SK-N-SH (cell line): ENCODE measurements at regions not wholly inside any gene's neighbourhood (a gene's known extent, or its start where the extent isn't known, plus 50 kb on each side); places are given as distances from the start of the nearest gene placed in this dataset.

Source experiments
- CTCF ChIA-PET: fragments of 300-600, 350-600 bp; formaldehyde crosslinking; extraction: SDS; loops from one replicate; lab custom pipeline; 2021; lab: Yijun Ruan, JAX
- POLR2A ChIA-PET: fragments of 350-600 bp; sonication (Branson Sonifier 250); formaldehyde crosslinking; extraction: SDS; loops from one replicate; lab custom pipeline; 2020; ENCODE audit warnings: antibody characterized with exemption, inconsistent platforms; lab: Yijun Ruan, JAX
- DNase-seq: peaks from one replicate; pipeline ENCODE4 v3.0.0; 2012
- H2AFZ ChIP-seq: fragments of 200-600 bp; sonication (generic); 2 replicates; pipeline ENCODE4 v1.8.1; 2016; ENCODE audit warnings: antibody characterized with exemption, mild to moderate bottlenecking, low read depth
- H3F3A ChIP-seq: fragments of 200-600 bp; sonication (generic); replicated peaks from 2 replicates; pipeline ENCODE3; 2016; ENCODE audit warnings: antibody characterized with exemption, mild to moderate bottlenecking; ENCODE audit not compliant: insufficient read depth
- H3K27ac ChIP-seq, 2 experiments: fragments of 200-500 bp in 1 of 2; fragments of 200-600 bp in 1 of 2; sonication (Bioruptor generic) in 1 of 2; sonication (generic), shearing (Covaris generic) in 1 of 2; 2 replicates each; pipeline versions ENCODE4 v1.5.1 to v1.6.1; 2014 to 2016; ENCODE audit warnings: low read depth in 2 of 2, inconsistent platforms in 1 of 2, low read length in 1 of 2, mild to moderate bottlenecking in 1 of 2, mixed read lengths in 1 of 2
- H3K27me3 ChIP-seq: fragments of 200-600 bp; sonication (generic), shearing (Covaris generic); 2 replicates; pipeline ENCODE4 v1.6.1; 2016; ENCODE audit warnings: mixed run types; ENCODE audit not compliant: insufficient read depth
- H3K36me3 ChIP-seq, 2 experiments: fragments of 200-500 bp in 1 of 2; fragments of 200-600 bp in 1 of 2; sonication (Bioruptor generic) in 1 of 2; sonication (generic) in 1 of 2; replicated peaks in 1 of 2; 2 replicates each; pipeline versions ENCODE3 to v1.5.1; 2014 to 2016; ENCODE audit warnings: low read length in 1 of 2, mild to moderate bottlenecking in 1 of 2; ENCODE audit not compliant: insufficient read depth in 2 of 2, control insufficient read depth in 1 of 2
- H3K4me1 ChIP-seq, 2 experiments: fragments of 200-500 bp in 1 of 2; fragments of 200-600 bp in 1 of 2; sonication (Bioruptor generic) in 1 of 2; sonication (generic), shearing (Covaris generic) in 1 of 2; 2 replicates each; pipeline versions ENCODE4 v1.5.1 to v1.6.1; 2014 to 2016; ENCODE audit warnings: low read depth in 1 of 2, low read length in 1 of 2, mixed run types in 1 of 2; ENCODE audit not compliant: insufficient read depth in 2 of 2, control insufficient read depth in 1 of 2
- H3K4me2 ChIP-seq: fragments of 200-600 bp; sonication (generic), shearing (Covaris generic); 2 replicates; pipeline ENCODE4 v1.6.1; 2017; ENCODE audit warnings: mixed run types
- H3K4me3 ChIP-seq, 2 experiments: fragments of 200-500 bp in 1 of 2; fragments of 200-600 bp in 1 of 2; sonication (Bioruptor generic) in 1 of 2; sonication (generic), shearing (Covaris generic) in 1 of 2; 2 replicates each; pipeline versions ENCODE4 v1.5.1 to v1.8.1; 2014 to 2016; ENCODE audit warnings: low read depth in 2 of 2, inconsistent platforms in 1 of 2, low read length in 1 of 2, mild to moderate bottlenecking in 1 of 2, mixed read lengths in 1 of 2, moderate library complexity in 1 of 2
- H3K79me2 ChIP-seq: fragments of 200-600 bp; sonication (generic); 2 replicates; pipeline ENCODE4 v1.8.1; 2017; ENCODE audit warnings: mild to moderate bottlenecking; ENCODE audit not compliant: insufficient read depth
- H3K9ac ChIP-seq: fragments of 200-600 bp; sonication (generic); 2 replicates; pipeline ENCODE4 v1.6.1; 2017; ENCODE audit warnings: mixed run types
- H3K9me2 ChIP-seq: fragments of 200-600 bp; sonication (generic); 2 replicates; pipeline ENCODE4 v1.6.1; 2017; ENCODE audit warnings: mixed run types
- H3K9me3 ChIP-seq: fragments of 200-600 bp; sonication (generic); 2 replicates; pipeline ENCODE4 v1.6.1; 2017; ENCODE audit warnings: mixed run types, mild to moderate bottlenecking, moderate library complexity
- H4K20me1 ChIP-seq: fragments of 200-600 bp; sonication (generic); 2 replicates; pipeline ENCODE4 v1.6.1; 2017; ENCODE audit warnings: mild to moderate bottlenecking, mixed run types; ENCODE audit not compliant: insufficient read depth
- CHD2 ChIP-seq: fragments of 150-350 bp; IDR thresholded peaks from 2 replicates; pipeline ENCODE4 v1.6.1; 2018; ENCODE audit warnings: low read length; ENCODE audit not compliant: partially characterized antibody
- ELF1 ChIP-seq: IDR thresholded peaks from 2 replicates; pipeline ENCODE4 v1.4.0; 2012
- EZH2phosphoT487 ChIP-seq: fragments of 200-600 bp; sonication (generic); IDR thresholded peaks from 2 replicates; pipeline ENCODE4 v1.6.1; 2017; ENCODE audit warnings: low read depth, mixed run types, mild to moderate bottlenecking, antibody characterized with exemption, moderate library complexity, borderline replicate concordance
- FOXM1 ChIP-seq: IDR thresholded peaks from 2 replicates; pipeline ENCODE4 v1.4.0; 2012; ENCODE audit warnings: low read depth, mild to moderate bottlenecking
- GABPA ChIP-seq: IDR thresholded peaks from 2 replicates; pipeline ENCODE4 v1.4.0; 2012; ENCODE audit warnings: low read depth, mild to moderate bottlenecking
- JUND ChIP-seq: IDR thresholded peaks from 2 replicates; pipeline ENCODE4 v1.4.0; 2012
- MEF2A ChIP-seq: IDR thresholded peaks from 2 replicates; pipeline ENCODE4 v1.4.0; 2012; ENCODE audit warnings: low read depth, borderline replicate concordance
- NFIC ChIP-seq: IDR thresholded peaks from 2 replicates; pipeline ENCODE4 v1.4.0; 2012; ENCODE audit warnings: borderline replicate concordance
- RAD21 ChIP-seq: IDR thresholded peaks from 2 replicates; pipeline ENCODE4 v1.6.1; 2012; ENCODE audit warnings: mild to moderate bottlenecking, low read length
- RCOR1 ChIP-seq: fragments of 150-350 bp; IDR thresholded peaks from 2 replicates; pipeline ENCODE4 v1.6.1; 2017; ENCODE audit warnings: antibody characterized with exemption, low read length
- RXRA ChIP-seq: IDR thresholded peaks from 2 replicates; pipeline ENCODE4 v1.4.0; 2012; ENCODE audit warnings: low read depth, mild to moderate bottlenecking, borderline replicate concordance
- TAF1 ChIP-seq: IDR thresholded peaks from 2 replicates; pipeline ENCODE4 v1.6.1; 2012; ENCODE audit warnings: low read depth, mild to moderate bottlenecking, low read length, moderate library complexity, borderline replicate concordance
- TEAD4 ChIP-seq: IDR thresholded peaks from 2 replicates; pipeline ENCODE4 v1.4.0; 2012; ENCODE audit warnings: mild to moderate bottlenecking, borderline replicate concordance; ENCODE audit not compliant: insufficient read depth
- YY1 ChIP-seq: IDR thresholded peaks from 2 replicates; pipeline ENCODE4 v1.4.0; 2012; ENCODE audit warnings: low read depth, mild to moderate bottlenecking
- WGBS: methylation state at CpG from one replicate; pipeline ENCODE4 v1.1.6; 2017; ENCODE audit warnings: low lambda C conversion rate; 5-methylcytosine and 5-hydroxymethylcytosine counted together
- TF ChIP-seq, protein P1 (sequence below): fragments of 200-600 bp; sonication (generic); IDR thresholded peaks from 2 replicates; pipeline ENCODE4 v1.6.1; 2017; ENCODE audit warnings: antibody characterized with exemption, mild to moderate bottlenecking, moderate library complexity
- TF ChIP-seq, protein P2 (sequence below): IDR thresholded peaks from 2 replicates; pipeline ENCODE4 v1.6.1; 2012; ENCODE audit warnings: mild to moderate bottlenecking, low read depth, low read length, moderate library complexity
- TF ChIP-seq, protein P3 (sequence below): fragments of 150-350 bp; IDR thresholded peaks from 2 replicates; pipeline ENCODE4 v1.6.1; 2016; ENCODE audit warnings: mild to moderate bottlenecking, low read depth, low read length
- TF ChIP-seq, protein P4 (sequence below): IDR thresholded peaks from 2 replicates; pipeline ENCODE4; 2012
- TF ChIP-seq, protein P5 (sequence below): fragments of 150-350 bp; IDR thresholded peaks from 2 replicates; pipeline ENCODE4 v1.6.1; 2017; ENCODE audit warnings: antibody characterized with exemption, low read length, low read depth, borderline replicate concordance
- TF ChIP-seq, protein P6 (sequence below): IDR thresholded peaks from 2 replicates; pipeline ENCODE4 v1.4.0; 2012; ENCODE audit warnings: low read depth, borderline replicate concordance

DNA sequence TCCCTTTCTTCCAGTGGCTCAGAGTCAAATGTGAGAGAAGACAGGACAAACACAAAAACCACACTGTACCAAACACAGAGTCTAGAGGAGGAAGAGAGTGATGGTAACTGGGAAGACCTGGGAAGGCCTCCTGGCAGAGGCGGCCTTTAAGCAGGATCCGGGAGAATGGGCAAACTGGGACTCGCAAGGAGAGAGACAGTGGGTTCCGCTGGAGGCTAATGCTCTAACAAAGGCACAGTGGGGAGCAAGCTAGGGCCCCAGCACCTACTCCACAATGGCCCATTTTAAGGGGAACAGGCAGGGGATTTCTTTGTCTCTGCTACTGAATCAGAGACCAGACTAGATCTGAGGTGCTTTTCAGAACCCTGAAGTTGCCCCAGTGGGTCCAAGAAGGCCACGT lies 81.4 kb upstream of the HES1 start:
- no peak overlapping the region for H3K27ac ChIP-seq
- no peaks in the 10 kb centered on the region for H3K36me3 ChIP-seq
- POLR2A ChIA-PET: no interaction called here
- no peaks in the 10 kb centered on the region for H3F3A ChIP-seq
- no peaks in the 10 kb centered on the region for H3K79me2 ChIP-seq
- no peaks in the 10 kb centered on the region for H4K20me1 ChIP-seq
- no peak overlapping the region for H3K9ac ChIP-seq
- H3K27me3 ChIP-seq: no peaks in the 10 kb centered on the region
- H3K4me3 ChIP-seq: no peak overlapping the region
- no peak overlapping the region for H2AFZ ChIP-seq
- no peak for DNase-seq
- TF ChIP-seq FOXM1 (no peak), RAD21 (no peak), GABPA (no peak), CHD2 (no peak), RCOR1 (no peak), EZH2phosphoT487 (no peak), RXRA (no peak), TAF1 (no peak), MEF2A (no peak), JUND (no peak), YY1 (no peak), TEAD4 (no peak), NFIC (no peak), ELF1 (no peak)
- TF ChIP-seq, protein P1, sequence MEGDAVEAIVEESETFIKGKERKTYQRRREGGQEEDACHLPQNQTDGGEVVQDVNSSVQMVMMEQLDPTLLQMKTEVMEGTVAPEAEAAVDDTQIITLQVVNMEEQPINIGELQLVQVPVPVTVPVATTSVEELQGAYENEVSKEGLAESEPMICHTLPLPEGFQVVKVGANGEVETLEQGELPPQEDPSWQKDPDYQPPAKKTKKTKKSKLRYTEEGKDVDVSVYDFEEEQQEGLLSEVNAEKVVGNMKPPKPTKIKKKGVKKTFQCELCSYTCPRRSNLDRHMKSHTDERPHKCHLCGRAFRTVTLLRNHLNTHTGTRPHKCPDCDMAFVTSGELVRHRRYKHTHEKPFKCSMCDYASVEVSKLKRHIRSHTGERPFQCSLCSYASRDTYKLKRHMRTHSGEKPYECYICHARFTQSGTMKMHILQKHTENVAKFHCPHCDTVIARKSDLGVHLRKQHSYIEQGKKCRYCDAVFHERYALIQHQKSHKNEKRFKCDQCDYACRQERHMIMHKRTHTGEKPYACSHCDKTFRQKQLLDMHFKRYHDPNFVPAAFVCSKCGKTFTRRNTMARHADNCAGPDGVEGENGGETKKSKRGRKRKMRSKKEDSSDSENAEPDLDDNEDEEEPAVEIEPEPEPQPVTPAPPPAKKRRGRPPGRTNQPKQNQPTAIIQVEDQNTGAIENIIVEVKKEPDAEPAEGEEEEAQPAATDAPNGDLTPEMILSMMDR: no peak
- TF ChIP-seq, protein P2, sequence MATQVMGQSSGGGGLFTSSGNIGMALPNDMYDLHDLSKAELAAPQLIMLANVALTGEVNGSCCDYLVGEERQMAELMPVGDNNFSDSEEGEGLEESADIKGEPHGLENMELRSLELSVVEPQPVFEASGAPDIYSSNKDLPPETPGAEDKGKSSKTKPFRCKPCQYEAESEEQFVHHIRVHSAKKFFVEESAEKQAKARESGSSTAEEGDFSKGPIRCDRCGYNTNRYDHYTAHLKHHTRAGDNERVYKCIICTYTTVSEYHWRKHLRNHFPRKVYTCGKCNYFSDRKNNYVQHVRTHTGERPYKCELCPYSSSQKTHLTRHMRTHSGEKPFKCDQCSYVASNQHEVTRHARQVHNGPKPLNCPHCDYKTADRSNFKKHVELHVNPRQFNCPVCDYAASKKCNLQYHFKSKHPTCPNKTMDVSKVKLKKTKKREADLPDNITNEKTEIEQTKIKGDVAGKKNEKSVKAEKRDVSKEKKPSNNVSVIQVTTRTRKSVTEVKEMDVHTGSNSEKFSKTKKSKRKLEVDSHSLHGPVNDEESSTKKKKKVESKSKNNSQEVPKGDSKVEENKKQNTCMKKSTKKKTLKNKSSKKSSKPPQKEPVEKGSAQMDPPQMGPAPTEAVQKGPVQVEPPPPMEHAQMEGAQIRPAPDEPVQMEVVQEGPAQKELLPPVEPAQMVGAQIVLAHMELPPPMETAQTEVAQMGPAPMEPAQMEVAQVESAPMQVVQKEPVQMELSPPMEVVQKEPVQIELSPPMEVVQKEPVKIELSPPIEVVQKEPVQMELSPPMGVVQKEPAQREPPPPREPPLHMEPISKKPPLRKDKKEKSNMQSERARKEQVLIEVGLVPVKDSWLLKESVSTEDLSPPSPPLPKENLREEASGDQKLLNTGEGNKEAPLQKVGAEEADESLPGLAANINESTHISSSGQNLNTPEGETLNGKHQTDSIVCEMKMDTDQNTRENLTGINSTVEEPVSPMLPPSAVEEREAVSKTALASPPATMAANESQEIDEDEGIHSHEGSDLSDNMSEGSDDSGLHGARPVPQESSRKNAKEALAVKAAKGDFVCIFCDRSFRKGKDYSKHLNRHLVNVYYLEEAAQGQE: no peak
- TF ChIP-seq, protein P3, sequence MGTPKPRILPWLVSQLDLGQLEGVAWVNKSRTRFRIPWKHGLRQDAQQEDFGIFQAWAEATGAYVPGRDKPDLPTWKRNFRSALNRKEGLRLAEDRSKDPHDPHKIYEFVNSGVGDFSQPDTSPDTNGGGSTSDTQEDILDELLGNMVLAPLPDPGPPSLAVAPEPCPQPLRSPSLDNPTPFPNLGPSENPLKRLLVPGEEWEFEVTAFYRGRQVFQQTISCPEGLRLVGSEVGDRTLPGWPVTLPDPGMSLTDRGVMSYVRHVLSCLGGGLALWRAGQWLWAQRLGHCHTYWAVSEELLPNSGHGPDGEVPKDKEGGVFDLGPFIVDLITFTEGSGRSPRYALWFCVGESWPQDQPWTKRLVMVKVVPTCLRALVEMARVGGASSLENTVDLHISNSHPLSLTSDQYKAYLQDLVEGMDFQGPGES: no peak
- TF ChIP-seq, protein P4, sequence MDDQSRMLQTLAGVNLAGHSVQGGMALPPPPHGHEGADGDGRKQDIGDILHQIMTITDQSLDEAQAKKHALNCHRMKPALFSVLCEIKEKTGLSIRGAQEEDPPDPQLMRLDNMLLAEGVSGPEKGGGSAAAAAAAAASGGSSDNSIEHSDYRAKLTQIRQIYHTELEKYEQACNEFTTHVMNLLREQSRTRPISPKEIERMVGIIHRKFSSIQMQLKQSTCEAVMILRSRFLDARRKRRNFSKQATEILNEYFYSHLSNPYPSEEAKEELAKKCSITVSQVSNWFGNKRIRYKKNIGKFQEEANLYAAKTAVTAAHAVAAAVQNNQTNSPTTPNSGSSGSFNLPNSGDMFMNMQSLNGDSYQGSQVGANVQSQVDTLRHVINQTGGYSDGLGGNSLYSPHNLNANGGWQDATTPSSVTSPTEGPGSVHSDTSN: no peak
- TF ChIP-seq, protein P5, sequence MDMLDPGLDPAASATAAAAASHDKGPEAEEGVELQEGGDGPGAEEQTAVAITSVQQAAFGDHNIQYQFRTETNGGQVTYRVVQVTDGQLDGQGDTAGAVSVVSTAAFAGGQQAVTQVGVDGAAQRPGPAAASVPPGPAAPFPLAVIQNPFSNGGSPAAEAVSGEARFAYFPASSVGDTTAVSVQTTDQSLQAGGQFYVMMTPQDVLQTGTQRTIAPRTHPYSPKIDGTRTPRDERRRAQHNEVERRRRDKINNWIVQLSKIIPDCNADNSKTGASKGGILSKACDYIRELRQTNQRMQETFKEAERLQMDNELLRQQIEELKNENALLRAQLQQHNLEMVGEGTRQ: no peak
- TF ChIP-seq, protein P6, sequence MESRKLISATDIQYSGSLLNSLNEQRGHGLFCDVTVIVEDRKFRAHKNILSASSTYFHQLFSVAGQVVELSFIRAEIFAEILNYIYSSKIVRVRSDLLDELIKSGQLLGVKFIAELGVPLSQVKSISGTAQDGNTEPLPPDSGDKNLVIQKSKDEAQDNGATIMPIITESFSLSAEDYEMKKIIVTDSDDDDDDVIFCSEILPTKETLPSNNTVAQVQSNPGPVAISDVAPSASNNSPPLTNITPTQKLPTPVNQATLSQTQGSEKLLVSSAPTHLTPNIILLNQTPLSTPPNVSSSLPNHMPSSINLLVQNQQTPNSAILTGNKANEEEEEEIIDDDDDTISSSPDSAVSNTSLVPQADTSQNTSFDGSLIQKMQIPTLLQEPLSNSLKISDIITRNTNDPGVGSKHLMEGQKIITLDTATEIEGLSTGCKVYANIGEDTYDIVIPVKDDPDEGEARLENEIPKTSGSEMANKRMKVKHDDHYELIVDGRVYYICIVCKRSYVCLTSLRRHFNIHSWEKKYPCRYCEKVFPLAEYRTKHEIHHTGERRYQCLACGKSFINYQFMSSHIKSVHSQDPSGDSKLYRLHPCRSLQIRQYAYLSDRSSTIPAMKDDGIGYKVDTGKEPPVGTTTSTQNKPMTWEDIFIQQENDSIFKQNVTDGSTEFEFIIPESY: no peak
- no peaks in the 10 kb centered on the region for H3K9me2 ChIP-seq
- CTCF ChIA-PET: interaction anchor here (1.1 to 1.3 kb wide), 2 partner anchors 261 to 273 kb away, joined by 3 to 4 read pairs; no protein-coding TSS in a partner anchor
- no peak overlapping the region for H3K4me2 ChIP-seq
- H3K9me3 ChIP-seq: no peaks in the 10 kb centered on the region
- H3K4me1 ChIP-seq: no peaks in the 10 kb centered on the region; a peak in 1 of 4 replicates
- WGBS: 61% methylated on average over 5 of the region's 5 CpGs
